Tibial nerve (tissue), 3 donors: ENCODE measurements at regions not wholly inside any gene's neighbourhood (a gene's known extent, or its start where the extent isn't known, plus 50 kb on each side); places are given as distances from the start of the nearest gene placed in this dataset.

ENCODE experiments used
- CTCF ChIP-seq, 5 experiments: fragments of 200-600 bp in 3 of 5; fragments of 450-650 bp in 2 of 5; sonication (generic) in 3 of 5; IDR thresholded peaks; one replicate each; pipeline ENCODE4 v1.5.1; 2016 to 2019; ENCODE audit warnings: antibody characterized with exemption in 5 of 5, mild to moderate bottlenecking in 3 of 5, moderate library complexity in 2 of 5
- POLR2A ChIP-seq, 2 donors: fragments of 450-650 bp; IDR thresholded peaks; one replicate each; pipeline ENCODE4 v1.6.1; 2017; ENCODE audit warnings: antibody characterized with exemption in 2 of 2, mild to moderate bottlenecking in 2 of 2, moderate library complexity in 2 of 2

- no peak for TF ChIP-seq CTCF (IDR thresholded peaks at IDR 0.05)
- no peak for TF ChIP-seq POLR2A (IDR thresholded peaks at IDR 0.05)
Measured at GRCh38 chr9:73680831-73681230, 529.2 kb downstream of the ANXA1 start.
